HG03135 (cell line): ENCODE measurements at regions not wholly inside any gene's neighbourhood (a gene's known extent, or its start where the extent isn't known, plus 50 kb on each side); places are given as distances from the start of the nearest gene placed in this dataset.
A peak's percentile ranks its signal among the peaks of the same experiment; 100 is the strongest.

Source experiments
- ATAC-seq: cut with Tn5 transposase; IDR thresholded peaks from one replicate; pipeline ENCODE4 v1.9.1; 2021; ENCODE audit warnings: mild to moderate bottlenecking, moderate library complexity; ENCODE audit not compliant: unreplicated experiment

GRCh38 chrX:118167361-118167760 lies 50.8 kb upstream of the KLHL13 start:
- no peak for ATAC-seq

GRCh38 chrX:118171356-118171755 lies 54.7 kb upstream of the KLHL13 start:
- no peak for ATAC-seq

- no peak for ATAC-seq
Observed at GRCh38 chrX:118174516-118175098, 58.0 kb upstream of the KLHL13 start.

- ATAC-seq: no peak
Observed at GRCh38 chrX:118177708-118178107, 61.1 kb upstream of the KLHL13 start.

- no peak for ATAC-seq
Observed at GRCh38 chrX:118178450-118178849, 61.8 kb upstream of the KLHL13 start.

- ATAC-seq: no peak
Observed at GRCh38 chrX:118179161-118179560, 62.6 kb upstream of the KLHL13 start.

- ATAC-seq: no peak
Observed at GRCh38 chrX:118179718-118180117, 63.1 kb upstream of the KLHL13 start.

GRCh38 chrX:118181030-118181429 lies 64.4 kb upstream of the KLHL13 start:
- no peak for ATAC-seq

- no peak for ATAC-seq
Observed at GRCh38 chrX:118182025-118182424, 65.4 kb upstream of the KLHL13 start.

- ATAC-seq: no peak
Observed at GRCh38 chrX:118182681-118183080, 66.1 kb upstream of the KLHL13 start.

GRCh38 chrX:118183606-118184005 lies 67.0 kb upstream of the KLHL13 start:
- ATAC-seq: no peak

- ATAC-seq: no peak
Observed at GRCh38 chrX:118187100-118187499, 70.5 kb upstream of the KLHL13 start.

- ATAC-seq: no peak
Observed at GRCh38 chrX:118189000-118189399, 72.4 kb upstream of the KLHL13 start.

- ATAC-seq: no peak
Observed at GRCh38 chrX:118189628-118190027, 73.0 kb upstream of the KLHL13 start.

GRCh38 chrX:118197730-118198129 lies 81.1 kb upstream of the KLHL13 start:
- no peak for ATAC-seq

- no peak for ATAC-seq
Observed at GRCh38 chrX:118198577-118198976, 82.0 kb upstream of the KLHL13 start.

GRCh38 chrX:118199997-118200396 lies 83.4 kb upstream of the KLHL13 start:
- no peak for ATAC-seq

- ATAC-seq: no peak
Observed at GRCh38 chrX:118205421-118206395, 89.1 kb upstream of the KLHL13 start.

- ATAC-seq: no peak
Observed at GRCh38 chrX:118207831-118208453, 91.3 kb upstream of the KLHL13 start.

- no peak for ATAC-seq
Observed at GRCh38 chrX:118208481-118208880, 91.9 kb upstream of the KLHL13 start.

- peak; percentile 23 for ATAC-seq
Observed at GRCh38 chrX:118211891-118212816, 95.5 kb upstream of the KLHL13 start.
